GM18502 (cell line): ENCODE measurements at regions not wholly inside any gene's neighbourhood (a gene's known extent, or its start where the extent isn't known, plus 50 kb on each side); places are given as distances from the start of the nearest gene placed in this dataset.
"Not testable (repeated sequence)": the region's sequence is repeated elsewhere in the genome, so short reads cannot be mapped to it uniquely, and the experiment has no call there.

ENCODE experiments used
- ATAC-seq: cut with Tn5 transposase; IDR thresholded peaks from one replicate; pipeline ENCODE4 v1.9.1; 2021; ENCODE audit warnings: mild to moderate bottlenecking; ENCODE audit not compliant: unreplicated experiment, poor library complexity

DNA sequence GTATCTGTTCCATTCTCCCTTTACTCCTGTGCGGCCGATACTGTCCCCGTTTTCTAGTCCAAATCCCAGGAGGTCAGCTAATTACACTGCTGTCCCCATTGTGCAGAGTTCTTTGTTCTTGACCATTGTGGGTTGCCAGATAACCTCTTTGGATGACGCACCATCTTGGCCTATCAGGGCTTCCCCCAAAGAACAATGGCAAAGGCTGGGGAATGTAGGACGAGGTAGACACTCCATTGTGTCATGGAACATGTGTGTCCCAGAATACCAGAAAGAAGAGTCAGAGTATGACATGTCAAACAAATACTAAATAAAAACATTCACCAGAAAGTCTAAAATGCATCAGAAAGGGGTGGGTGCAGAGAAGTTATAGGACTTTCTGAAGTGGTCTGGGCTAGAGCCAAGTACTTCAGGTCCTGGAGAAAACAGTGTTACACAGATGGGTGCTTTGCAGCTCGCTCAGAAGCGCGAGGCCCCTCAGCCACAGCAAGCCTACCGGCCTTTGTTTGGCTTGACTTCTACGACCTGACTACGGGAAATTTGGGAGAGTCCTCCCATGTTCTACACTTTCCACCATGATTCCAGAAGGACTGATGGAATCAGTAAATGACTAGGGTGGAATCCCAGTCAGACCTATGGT lies 83.2 kb upstream of the SSBP2 start:
- ATAC-seq, result no peak

DNA sequence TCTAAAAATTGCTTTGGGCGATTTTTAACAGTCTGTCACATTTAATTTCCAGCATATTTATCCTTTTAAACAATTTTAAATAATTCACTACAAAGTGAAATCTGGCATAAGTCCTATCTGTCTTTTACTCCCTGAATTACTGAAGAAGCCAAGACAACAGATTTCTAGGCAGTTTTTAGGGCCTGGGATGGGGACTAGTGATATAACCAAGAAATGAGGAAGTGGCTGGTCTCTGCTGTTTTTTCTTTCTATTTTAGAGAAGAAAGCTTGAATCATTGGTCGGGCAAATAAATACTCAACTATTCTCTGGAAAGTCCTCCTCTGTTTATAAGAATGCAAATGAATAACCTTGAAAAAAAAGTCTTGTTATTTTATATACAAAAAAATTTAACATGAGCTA lies 79.7 kb upstream of the SSBP2 start:
- peak; percentile 63 for ATAC-seq

DNA sequence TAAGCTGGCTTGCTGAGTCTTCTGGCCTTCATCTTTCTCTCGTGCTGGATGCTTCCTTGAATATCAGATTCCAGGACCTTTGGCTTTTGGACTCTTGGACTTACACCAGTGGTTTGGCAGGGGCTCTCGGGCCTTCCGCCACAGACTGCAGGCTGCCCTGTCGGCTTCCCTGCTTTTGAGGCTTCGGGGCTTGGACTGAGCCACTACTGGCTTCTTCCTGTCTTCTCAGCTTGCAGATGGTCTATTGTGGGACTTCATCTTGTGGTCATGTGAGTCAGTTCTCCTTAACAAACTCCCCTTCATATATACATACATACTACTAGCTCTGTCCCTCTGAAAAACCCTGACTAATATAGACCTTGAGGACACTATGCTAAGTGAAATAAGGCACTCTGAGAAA lies 78.3 kb upstream of the SSBP2 start:
- ATAC-seq, result no peak

DNA sequence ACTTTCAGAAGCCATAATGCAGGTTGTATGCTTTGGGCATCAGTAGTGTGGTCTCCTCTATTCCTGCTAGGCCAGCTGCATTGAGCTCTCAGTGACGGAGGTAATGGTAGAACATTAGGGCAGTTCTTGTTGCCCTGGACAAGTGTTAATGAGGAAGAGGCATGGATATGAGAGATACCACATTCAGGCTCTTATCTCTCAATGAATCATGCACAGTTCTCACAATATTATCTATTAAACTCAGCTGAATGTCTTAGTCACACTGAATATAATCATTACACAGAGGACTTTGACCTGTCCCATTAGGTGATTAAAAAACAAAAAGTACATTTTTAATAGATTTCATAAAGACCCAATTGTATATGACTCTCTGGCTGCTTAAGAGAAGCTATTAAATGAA lies 76.6 kb upstream of the SSBP2 start:
- no peak for ATAC-seq

DNA sequence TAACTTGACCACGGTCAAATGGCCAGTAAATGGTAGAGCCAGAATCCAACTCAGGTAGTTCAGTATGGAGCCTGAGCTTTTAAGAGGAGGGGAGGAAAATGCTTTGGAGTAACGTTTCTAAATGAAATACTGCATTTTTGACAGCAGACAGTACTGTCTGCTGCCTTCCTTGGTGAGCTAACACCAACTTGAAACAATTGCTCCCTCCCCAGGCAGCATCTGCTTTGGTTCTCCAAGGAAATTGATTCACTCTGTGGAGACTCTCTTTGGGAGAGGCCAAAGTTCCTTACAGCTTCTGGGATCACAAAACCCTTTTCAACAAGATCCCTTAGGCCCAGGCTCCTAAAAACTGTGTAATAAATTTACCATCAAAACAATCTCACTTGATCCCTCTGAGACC lies 75.2 kb upstream of the SSBP2 start:
- no peak for ATAC-seq

DNA sequence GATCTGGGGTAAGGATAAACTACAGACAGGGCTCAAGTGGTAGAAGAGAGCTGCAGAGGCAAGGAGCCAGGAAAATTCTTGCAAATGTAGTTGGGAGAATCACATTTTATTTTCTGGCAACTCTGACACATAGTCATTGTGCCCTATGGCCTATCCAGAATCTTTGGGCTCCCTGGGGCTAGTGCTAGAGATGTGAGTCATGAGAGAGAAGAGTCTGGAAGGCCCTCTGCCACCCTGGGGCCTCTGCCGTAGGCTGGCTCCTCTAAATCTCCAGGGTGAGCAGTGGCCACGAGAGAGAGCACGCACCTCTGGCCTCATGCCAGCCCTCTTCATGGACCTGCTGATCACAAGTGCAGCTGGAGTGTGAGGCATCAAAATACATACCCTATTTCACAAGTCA lies 74.3 kb upstream of the SSBP2 start:
- ATAC-seq, result no peak

DNA sequence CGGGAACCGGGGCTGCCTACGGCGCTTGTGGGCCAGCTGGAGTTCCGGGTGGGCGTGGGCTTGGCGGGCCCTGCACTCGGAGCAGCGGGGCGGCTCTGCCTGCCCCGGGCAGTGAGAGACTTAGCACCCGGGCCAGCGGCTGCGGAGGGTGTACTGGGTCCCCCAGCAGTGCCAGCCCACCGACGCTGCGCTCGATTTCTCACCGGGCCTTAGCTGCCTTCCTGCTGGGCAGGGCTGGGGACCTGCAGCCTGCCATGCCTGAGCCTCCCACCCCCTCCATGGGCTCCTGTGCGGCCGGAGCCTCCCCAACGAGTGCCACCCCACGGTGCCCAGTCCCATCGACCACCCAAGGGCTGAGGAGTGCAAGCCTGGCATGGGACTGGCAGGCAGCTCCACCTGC lies 72.8 kb upstream of the SSBP2 start:
- not testable (repeated sequence) for ATAC-seq

DNA sequence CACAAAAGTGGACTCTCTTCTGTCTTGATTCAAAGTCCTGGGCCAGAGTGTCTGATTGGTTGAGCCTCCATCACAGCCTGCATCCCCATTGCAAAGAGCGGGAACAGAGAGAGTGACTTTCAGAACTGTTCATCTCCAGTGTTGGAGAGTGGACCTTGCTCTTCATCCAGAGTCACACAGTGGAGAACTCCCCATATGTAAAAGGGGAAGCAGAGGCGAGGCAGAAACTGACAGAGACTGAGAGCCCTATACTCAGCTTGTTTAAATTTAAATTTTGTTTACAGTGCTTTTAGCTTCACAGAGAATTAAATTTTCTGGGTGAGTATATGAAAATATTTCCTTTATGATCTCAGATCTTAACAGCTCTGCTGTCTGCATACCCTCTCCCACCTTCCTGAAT lies 70.0 kb upstream of the SSBP2 start:
- ATAC-seq, result no peak

DNA sequence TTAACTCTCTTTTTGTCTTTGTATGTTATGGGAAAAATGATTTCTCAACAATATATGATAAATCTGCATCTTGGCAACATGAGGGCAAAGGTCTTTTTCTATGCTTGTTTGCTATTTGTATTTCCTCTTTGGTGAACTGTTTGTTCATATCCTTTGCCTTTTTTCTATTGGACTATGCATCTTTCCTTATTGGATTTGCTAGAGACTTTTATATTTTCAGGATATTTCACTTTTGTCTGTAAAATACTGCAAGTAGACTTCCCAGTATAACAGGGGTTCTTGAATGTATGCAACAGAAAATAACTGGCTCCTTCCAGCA lies 69.4 kb upstream of the SSBP2 start:
- no peak for ATAC-seq

DNA sequence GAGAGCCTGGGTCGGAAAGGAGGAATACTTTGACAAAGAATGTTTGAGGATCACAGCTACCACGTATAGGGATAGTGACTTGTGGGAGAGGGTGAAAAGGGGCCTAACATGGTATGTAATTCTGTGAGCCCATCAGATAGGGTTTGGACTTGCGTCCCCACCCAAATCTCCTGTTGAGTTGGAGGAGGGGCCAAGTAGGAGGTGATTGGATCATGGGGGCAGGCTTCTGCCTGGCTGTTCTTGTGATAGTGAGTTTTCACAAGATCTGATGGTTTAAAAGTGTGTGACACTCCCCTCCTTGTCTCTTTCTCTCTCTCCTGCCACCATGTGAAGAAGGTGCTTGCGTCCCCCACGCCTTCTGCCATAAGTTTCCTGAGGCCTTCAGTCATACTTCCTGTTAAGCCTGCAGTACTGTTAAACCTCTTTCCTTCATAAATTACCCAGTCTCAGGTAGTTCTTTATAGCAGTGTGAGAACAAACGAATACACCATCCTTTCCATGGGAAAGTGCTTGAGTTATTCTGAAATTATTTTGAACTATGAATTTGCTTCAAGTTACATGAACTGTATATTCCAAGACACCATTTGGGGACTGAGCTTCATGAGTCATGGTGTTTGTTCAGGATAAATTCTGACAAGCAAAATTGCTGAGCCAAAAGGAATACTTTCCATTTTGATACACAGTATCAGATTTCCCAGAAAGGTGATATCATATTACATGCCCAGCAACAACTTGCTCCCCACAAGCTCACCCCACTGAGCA lies 68.8 kb upstream of the SSBP2 start:
- ATAC-seq, result no peak

DNA sequence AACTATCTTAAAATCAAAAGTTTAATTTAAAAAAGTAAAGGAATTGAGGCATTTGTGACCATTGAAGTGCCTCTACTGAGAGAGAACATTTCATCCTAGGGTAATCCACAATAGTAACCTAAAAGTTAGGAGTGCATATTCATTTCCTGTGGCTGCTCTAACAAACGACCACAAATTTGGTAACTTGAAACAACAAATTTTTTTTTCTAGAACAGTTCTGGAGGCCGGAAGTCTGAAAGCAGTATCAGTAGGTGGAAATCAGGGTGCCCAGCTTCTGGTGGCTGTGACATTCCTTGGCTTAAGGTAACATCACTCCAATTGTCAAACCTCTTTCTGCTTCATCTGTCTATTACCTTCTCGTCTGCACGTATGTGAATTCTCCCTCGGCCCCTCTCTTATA lies 67.1 kb upstream of the SSBP2 start:
- no peak for ATAC-seq

DNA sequence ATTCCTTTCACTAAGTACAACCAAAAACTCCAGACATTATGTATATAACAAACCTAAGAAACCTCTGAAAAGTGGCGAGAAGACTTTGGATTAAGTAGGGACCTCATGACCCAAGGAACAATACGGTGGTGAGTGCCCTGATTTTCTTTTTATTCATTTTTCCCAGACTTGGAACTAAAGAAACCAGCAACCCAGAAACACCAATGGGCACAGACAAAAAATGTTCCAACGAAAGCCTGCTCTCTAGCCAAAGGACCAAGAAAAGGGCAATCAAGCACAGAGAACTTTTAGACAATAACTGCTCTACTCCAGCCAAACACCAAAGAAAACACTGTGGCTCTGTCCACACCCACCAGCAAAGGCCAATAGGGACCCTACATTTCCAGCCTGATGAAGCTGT lies 66.2 kb upstream of the SSBP2 start:
- no peak for ATAC-seq

DNA sequence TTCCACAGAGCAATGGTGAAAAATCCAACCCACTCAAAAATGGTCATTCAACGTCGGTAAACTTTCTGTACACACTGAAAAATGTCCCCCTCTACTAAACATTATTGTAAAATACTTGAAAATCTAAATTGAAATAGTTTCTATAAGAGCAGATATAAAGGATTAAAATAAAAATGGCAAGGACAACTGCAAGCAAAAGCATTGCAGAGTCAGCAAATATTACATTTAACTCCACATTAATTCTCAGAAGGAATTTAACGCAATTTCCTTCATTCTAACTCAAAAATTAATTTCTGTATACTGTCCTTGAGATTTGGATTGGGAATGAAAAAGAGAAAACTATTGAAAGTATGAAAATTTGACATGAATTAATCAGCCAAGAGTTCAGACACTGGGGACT lies 64.4 kb upstream of the SSBP2 start:
- no peak for ATAC-seq

DNA sequence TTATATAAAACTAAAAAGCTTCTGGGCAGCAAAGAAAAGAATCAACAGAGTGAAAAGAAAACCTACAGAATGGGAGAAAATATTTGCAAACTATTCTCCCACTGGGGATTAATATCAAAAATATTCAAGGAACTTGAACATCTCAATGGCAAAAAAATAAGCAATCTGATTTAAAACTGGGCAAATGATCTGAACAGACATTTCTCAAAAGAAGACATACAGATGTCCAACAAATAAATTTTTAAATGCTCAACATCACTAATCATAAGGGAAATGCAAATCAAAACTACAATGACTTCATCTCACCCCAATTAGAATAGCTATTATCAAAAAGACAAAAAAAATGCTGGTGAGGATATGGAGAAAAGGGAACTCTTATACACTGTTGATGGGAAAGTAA lies 57.2 kb upstream of the SSBP2 start:
- no peak for ATAC-seq

DNA sequence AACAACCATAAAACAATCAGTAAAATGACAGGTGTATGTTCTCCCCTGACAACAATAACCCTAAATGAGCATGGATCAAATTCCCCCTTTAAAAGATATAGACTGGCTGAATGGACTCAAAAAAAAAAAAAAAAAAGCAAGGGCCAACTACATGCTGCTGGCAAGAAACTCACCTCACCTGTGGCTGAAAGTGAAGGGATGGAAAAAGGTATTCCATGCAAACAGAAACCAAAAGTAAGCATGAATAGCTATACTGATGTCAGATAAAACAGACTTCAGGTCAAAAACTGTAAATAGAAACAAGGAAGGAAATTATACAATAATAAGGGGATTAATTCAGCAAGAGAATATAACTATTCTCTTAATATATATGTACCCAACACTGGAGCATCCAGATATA lies 54.2 kb upstream of the SSBP2 start:
- no peak for ATAC-seq

DNA sequence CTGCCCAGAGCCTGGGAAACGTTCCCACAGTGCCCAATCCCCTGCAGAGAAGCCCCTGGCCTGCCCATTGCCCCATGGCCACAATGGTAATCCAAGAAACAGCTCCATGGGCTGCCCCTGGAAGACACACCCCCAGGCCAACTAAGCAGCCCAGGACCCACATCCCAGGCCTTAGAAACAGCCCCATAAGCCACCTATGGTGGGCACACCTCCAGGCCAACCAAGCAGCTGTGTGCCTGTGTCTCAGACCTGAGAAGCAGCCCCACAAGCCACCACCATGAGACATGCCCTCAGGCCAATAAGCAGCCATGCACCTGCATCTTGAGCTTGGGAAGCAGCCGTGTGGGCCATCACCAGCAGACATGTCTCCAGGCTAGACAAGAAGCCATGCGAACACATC lies 52.9 kb upstream of the SSBP2 start:
- ATAC-seq, result no peak

DNA sequence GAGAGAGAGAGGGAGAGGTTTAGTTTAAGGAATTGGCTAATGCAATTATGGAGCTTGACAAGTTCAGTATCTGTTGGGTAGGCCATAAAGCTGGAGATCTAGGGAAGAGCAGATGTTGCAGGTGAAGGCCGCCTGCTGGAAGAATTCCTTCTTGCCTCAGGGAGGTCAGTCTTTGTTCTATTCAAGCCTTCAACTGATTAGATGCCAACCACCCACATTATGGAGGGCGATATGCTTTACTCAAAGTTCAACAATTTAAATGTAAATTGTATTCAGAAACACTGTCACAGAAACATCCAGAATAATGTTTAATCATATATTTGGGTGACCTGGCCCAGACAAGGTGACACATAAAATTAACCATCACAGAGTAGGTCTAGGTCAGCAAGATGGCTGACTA lies 51.7 kb upstream of the SSBP2 start:
- ATAC-seq, result no peak

DNA sequence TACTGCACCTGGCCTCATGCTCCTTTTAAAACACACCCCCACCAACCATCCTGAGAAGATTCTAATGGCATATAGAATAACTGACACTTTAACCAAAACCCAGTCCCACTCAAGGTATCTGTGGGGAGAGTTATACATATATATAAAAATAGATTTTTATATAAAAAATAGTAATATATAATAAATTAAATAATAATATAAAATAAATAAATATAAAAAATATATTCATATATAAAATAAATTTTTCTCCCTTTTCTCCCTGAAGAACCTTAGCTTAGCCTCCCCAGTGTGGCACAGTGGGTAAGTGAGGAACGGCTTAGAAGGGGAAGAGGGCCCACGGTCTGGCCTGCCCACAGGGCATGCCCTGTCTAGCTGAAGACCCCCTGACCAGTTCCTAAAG lies 51.1 kb upstream of the SSBP2 start:
- ATAC-seq, result no peak

DNA sequence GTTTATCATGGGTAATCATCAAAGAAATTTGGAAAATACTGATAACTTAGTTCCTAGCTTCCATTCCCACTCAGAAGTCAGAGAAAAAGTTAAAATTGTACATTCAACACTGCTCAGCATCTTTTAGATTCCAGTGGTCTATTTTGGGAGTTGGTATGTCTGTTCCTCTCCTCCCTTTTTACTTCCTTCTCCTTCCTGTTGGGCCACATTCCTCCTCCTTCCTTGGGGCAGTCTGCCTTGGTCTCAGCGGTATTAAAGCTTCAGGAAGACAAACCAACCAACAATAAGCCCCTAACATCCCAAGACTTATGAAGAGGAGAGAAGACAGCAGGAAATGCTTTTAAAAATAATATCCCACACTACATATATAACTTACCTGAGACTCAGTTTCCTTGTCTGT lies 49.9 kb upstream of the SSBP2 start:
- ATAC-seq, result no peak
